CD14-positive monocyte (primary cell): ENCODE measurements at regions not wholly inside any gene's neighbourhood (a gene's known extent, or its start where the extent isn't known, plus 50 kb on each side); places are given as distances from the start of the nearest gene placed in this dataset.

Experiments
- DNase-seq, 3 donors: peaks; one replicate each; pipeline ENCODE4 v3.0.0-alpha.2; 2011 to 2022
- H2AFZ ChIP-seq: 2 replicates; pipeline ENCODE4 v1.6.0; 2012; ENCODE audit warnings: mild to moderate bottlenecking, low read depth, low read length, inconsistent platforms; ENCODE audit not compliant: insufficient read depth, poor library complexity, severe bottlenecking
- H3K27ac ChIP-seq, 2 donors: 1 replicate in 1 of 2; 2 replicates in 1 of 2; pipeline ENCODE4 v1.5.1; 2012 to 2013; ENCODE audit warnings: low read length in 2 of 2, control low read depth in 1 of 2, inconsistent platforms in 1 of 2, low read depth in 1 of 2, mild to moderate bottlenecking in 1 of 2
- H3K27me3 ChIP-seq, 2 donors: one replicate each; pipeline versions ENCODE4 v1.6.0 to v1.6.1; 2011 to 2013; ENCODE audit warnings: low read length in 2 of 2; ENCODE audit not compliant: control insufficient read depth in 2 of 2, insufficient read depth in 2 of 2
- H3K36me3 ChIP-seq, 2 donors: replicated peaks in 1 of 2; 1 replicate in 1 of 2; 2 replicates in 1 of 2; pipeline versions ENCODE4 v1.5.1 to v1.6.1; 2012 to 2013; ENCODE audit warnings: low read length in 2 of 2, control low read depth in 1 of 2, inconsistent platforms in 1 of 2, mild to moderate bottlenecking in 1 of 2; ENCODE audit not compliant: insufficient read depth in 2 of 2, control insufficient read depth in 1 of 2
- H3K4me1 ChIP-seq, 2 donors: 1 replicate in 1 of 2; 2 replicates in 1 of 2; pipeline versions ENCODE4 v1.5.1 to v1.6.1; 2012 to 2013; ENCODE audit warnings: low read length in 2 of 2, control low read depth in 1 of 2, inconsistent platforms in 1 of 2, mild to moderate bottlenecking in 1 of 2, moderate library complexity in 1 of 2; ENCODE audit not compliant: insufficient read depth in 2 of 2, control insufficient read depth in 1 of 2
- H3K4me2 ChIP-seq: replicated peaks from 2 replicates; pipeline ENCODE3; 2012; ENCODE audit warnings: low read length, moderate library complexity, mild to moderate bottlenecking; ENCODE audit not compliant: poor library complexity, severe bottlenecking; ENCODE audit errors: extremely low read depth
- H3K4me3 ChIP-seq, 3 experiments: fragments of 200-600 bp in 1 of 3; sonication (generic) in 1 of 3; replicated peaks in 1 of 3; 1 replicate in 2 of 3; 2 replicates in 1 of 3; pipeline ENCODE4 v1.5.1; 2011 to 2013; ENCODE audit warnings: low read length in 3 of 3, mild to moderate bottlenecking in 3 of 3, control low read depth in 2 of 3, low read depth in 2 of 3, inconsistent platforms in 1 of 3, moderate library complexity in 1 of 3
- H3K79me2 ChIP-seq: 2 replicates; pipeline ENCODE4 v1.6.0; 2012; ENCODE audit warnings: mild to moderate bottlenecking, control low read depth, inconsistent platforms, low read length, moderate library complexity; ENCODE audit not compliant: insufficient read depth
- H3K9ac ChIP-seq: 2 replicates; pipeline ENCODE4 v1.6.0; 2017; ENCODE audit warnings: low read length, mild to moderate bottlenecking; ENCODE audit not compliant: insufficient read depth, poor library complexity, severe bottlenecking
- H3K9me3 ChIP-seq, 2 donors: replicated peaks in 1 of 2; 1 replicate in 1 of 2; 2 replicates in 1 of 2; pipeline versions ENCODE4 v1.5.1 to v1.6.1; 2012 to 2013; ENCODE audit warnings: low read length in 2 of 2, control low read depth in 1 of 2; ENCODE audit not compliant: control insufficient read depth in 1 of 2, insufficient read depth in 1 of 2
- H4K20me1 ChIP-seq: 2 replicates; pipeline ENCODE4 v1.6.0; 2012; ENCODE audit warnings: mild to moderate bottlenecking, low read length, control low read depth, moderate library complexity; ENCODE audit not compliant: insufficient read depth
- H3K27ac Mint-ChIP-seq, 7 donors: one replicate each; pipeline ENCODE4 v1.8.0; 2020; ENCODE audit warnings: mild to moderate bottlenecking in 7 of 7, mixed read lengths in 7 of 7, moderate library complexity in 6 of 7, inconsistent platforms in 2 of 7
- H3K27me3 Mint-ChIP-seq, 3 donors: one replicate each; pipeline ENCODE4 v1.8.0; 2021 to 2022; ENCODE audit warnings: low read depth in 3 of 3, mild to moderate bottlenecking in 3 of 3, mixed read lengths in 3 of 3, moderate library complexity in 3 of 3, inconsistent platforms in 1 of 3
- H3K36me3 Mint-ChIP-seq, 2 donors: one replicate each; pipeline ENCODE4 v1.8.0; 2020; ENCODE audit warnings: mixed read lengths in 2 of 2, inconsistent platforms in 1 of 2, mild to moderate bottlenecking in 1 of 2
- H3K4me1 Mint-ChIP-seq: one replicate; pipeline ENCODE4 v1.8.0; 2020; ENCODE audit warnings: mild to moderate bottlenecking, mixed read lengths
- H3K4me3 Mint-ChIP-seq, 2 donors: one replicate each; pipeline ENCODE4 v1.8.0; 2020; ENCODE audit warnings: mild to moderate bottlenecking in 2 of 2, mixed read lengths in 2 of 2, moderate library complexity in 1 of 2
- H3K9me3 Mint-ChIP-seq, 7 donors: one replicate each; pipeline ENCODE4 v1.8.0; 2020 to 2022; ENCODE audit warnings: mixed read lengths in 7 of 7, mild to moderate bottlenecking in 6 of 7, moderate library complexity in 6 of 7, inconsistent platforms in 2 of 7
- WGBS: methylation state at CpG from one replicate; pipeline ENCODE4 v1.1.5; 2013; ENCODE audit warnings: missing lambda C conversion rate; ENCODE audit not compliant: insufficient coverage; 5-methylcytosine and 5-hydroxymethylcytosine counted together
- intact Hi-C, 2 donors: fragments of 100-400 bp; cut with micrococcal nuclease; formaldehyde crosslinking; loops; one replicate each; pipeline versions ENCODE4 v1.15.0 to v1.15.1; 2023
- TF ChIP-seq, protein P1 (sequence below): fragments of 200-600 bp; IDR thresholded peaks from one replicate; pipeline ENCODE4 v1.8.0; 2022; ENCODE audit warnings: antibody characterized with exemption, mild to moderate bottlenecking

- Histone ChIP-seq H3K4me2 (no peak overlapping the region), H3K9ac (no peak overlapping the region), H3K4me1 (no peaks in the 10 kb centered on the region), H3K36me3 (no peaks in the 10 kb centered on the region), H4K20me1 (no peaks in the 10 kb centered on the region), H3K27ac (no peak overlapping the region), H3K79me2 (no peaks in the 10 kb centered on the region), H2AFZ (no peak overlapping the region), H3K27me3 (no peaks in the 10 kb centered on the region), H3K4me3 (no peak overlapping the region), H3K9me3 (no peaks in the 10 kb centered on the region)
- Mint-ChIP-seq H3K9me3 (no peaks in the 10 kb centered on the region), H3K4me1 (no peaks in the 10 kb centered on the region), H3K36me3 (no peaks in the 10 kb centered on the region), H3K27me3 (peaks cover 0 to 2% (median 1%) of the 10 kb centered on the region in 3 donors), H3K27ac (no peak overlapping the region), H3K4me3 (no peak overlapping the region)
- no peak for DNase-seq
- WGBS, result 60% methylated on average over 2 of the region's 2 CpGs
- TF ChIP-seq, protein P1, sequence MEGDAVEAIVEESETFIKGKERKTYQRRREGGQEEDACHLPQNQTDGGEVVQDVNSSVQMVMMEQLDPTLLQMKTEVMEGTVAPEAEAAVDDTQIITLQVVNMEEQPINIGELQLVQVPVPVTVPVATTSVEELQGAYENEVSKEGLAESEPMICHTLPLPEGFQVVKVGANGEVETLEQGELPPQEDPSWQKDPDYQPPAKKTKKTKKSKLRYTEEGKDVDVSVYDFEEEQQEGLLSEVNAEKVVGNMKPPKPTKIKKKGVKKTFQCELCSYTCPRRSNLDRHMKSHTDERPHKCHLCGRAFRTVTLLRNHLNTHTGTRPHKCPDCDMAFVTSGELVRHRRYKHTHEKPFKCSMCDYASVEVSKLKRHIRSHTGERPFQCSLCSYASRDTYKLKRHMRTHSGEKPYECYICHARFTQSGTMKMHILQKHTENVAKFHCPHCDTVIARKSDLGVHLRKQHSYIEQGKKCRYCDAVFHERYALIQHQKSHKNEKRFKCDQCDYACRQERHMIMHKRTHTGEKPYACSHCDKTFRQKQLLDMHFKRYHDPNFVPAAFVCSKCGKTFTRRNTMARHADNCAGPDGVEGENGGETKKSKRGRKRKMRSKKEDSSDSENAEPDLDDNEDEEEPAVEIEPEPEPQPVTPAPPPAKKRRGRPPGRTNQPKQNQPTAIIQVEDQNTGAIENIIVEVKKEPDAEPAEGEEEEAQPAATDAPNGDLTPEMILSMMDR, result no peak
- intact Hi-C loops, result no loop called here
These were observed 479.8 kb upstream of the SEMA3A start for GRCh38 chr7:84674236-84674913.

DNA sequence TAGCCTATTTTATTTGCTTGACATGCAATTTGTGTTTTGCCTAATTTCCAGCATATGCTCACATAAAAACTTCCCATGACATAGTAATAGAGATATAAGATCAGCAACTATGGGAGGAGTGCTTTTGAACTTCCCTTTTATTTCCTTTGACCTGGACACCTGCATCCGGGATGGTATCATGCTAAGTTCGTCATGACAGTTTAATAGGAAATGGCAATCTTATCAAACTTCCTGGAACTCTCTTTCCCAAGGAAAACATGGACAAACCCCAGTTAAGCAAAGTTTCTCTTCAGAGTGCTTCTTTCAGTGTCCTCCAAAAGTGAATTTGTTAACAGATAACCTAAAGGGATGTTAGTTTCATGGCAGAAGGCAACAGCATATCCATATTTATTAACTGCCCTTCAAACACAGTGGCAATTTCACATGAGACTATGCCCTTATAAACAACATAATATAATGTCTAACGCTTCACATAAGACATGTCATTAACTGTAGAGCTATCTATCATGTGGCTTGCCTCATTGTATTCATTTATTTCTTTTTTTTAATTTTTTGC is 474.7 kb upstream of the SEMA3A start:
- H3K27me3 ChIP-seq, result no peaks in the 10 kb centered on the region
- intact Hi-C loops, result no loop called here
- Mint-ChIP-seq H3K27ac (no peak overlapping the region), H3K27me3 (peaks cover 0 to 1% (median 0%) of the 10 kb centered on the region in 3 donors), H3K4me1 (no peaks in the 10 kb centered on the region), H3K36me3 (no peaks in the 10 kb centered on the region), H3K4me3 (no peak overlapping the region), H3K9me3 (no peaks in the 10 kb centered on the region)
- H3K9me3 ChIP-seq, result no peaks in the 10 kb centered on the region
- DNase-seq, result no peak
- H4K20me1 ChIP-seq, result no peaks in the 10 kb centered on the region
- H3K79me2 ChIP-seq, result no peaks in the 10 kb centered on the region
- H3K4me1 ChIP-seq, result no peaks in the 10 kb centered on the region
- WGBS, result 21% methylated on average over 2 of the region's 3 CpGs
- TF ChIP-seq, protein P1, result no peak
- H3K27ac ChIP-seq, result no peak overlapping the region
- H3K4me2 ChIP-seq, result no peak overlapping the region
- no peak overlapping the region for H2AFZ ChIP-seq
- no peaks in the 10 kb centered on the region for H3K36me3 ChIP-seq
- H3K4me3 ChIP-seq, result no peak overlapping the region
- no peak overlapping the region for H3K9ac ChIP-seq
